Left kidney (tissue), 1 donor: ENCODE measurements at regions not wholly inside any gene's neighbourhood (a gene's known extent, or its start where the extent isn't known, plus 50 kb on each side); places are given as distances from the start of the nearest gene placed in this dataset.
A peak's percentile ranks its signal among the peaks of the same experiment; 100 is the strongest.
"Not testable (repeated sequence)": the region's sequence is repeated elsewhere in the genome, so short reads cannot be mapped to it uniquely, and the experiment has no call there.

Experiments
- DNase-seq: peaks from one replicate; pipeline ENCODE4 v3.0.0-alpha.2; 2013

DNA sequence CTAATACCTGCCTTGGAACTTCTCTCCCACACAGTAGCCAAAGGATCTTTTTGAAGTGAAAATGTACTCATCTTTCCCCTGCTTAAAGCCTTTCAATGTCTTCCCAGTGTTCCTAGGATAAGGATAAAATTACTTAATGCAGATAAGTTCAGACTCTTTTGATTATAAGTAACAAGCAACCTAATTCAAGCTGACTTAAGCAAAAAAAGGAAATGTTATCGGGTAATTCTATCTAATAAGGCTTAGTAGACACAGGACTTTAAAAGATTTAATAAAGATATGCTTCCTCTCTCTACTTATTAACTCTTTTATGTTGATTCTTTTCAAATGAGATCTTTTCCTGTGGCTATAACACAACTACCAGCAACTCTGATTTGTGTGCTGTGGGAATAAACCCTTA, 284.2 kb downstream of the OXSM start:
- DNase-seq: no peak

DNA sequence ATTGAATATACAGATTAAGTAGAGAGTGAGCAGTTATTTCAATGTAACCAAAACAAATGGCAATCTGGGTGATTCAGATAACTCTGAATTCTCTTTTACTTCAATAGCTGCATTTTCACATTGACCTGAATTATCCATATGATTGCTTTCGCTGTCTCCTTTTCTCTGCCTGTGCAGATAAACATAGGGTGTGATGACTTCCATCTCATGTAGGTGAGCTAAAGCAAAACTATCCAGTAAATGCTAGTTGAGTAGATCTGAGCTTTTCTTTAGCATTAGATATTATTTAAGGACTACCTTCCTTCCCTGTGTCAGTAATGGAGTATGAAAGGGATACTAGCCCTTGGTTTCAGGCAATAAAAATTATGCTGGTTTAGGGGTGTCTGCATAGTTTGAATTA, 288.6 kb downstream of the OXSM start:
- DNase-seq: no peak

DNA sequence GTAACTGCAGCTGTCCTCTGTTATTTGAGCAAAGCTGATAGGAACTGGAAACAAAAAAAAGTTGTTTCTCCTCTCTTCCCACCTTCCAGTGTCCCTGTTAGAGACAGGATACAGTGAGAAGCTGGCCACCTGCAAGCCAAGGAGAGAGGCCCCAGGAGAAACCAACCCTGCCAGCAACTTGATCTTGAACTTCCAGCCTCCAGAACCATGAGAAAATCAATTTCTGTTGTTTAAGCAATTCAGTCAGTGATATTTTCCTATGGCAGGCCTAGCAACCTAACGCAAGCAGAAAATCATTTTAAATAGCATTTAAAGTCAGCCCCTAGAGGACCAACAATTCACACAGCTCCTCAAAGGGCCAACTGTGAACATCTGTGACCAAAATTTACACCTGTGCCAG, 291.3 kb downstream of the OXSM start:
- DNase-seq: no peak

DNA sequence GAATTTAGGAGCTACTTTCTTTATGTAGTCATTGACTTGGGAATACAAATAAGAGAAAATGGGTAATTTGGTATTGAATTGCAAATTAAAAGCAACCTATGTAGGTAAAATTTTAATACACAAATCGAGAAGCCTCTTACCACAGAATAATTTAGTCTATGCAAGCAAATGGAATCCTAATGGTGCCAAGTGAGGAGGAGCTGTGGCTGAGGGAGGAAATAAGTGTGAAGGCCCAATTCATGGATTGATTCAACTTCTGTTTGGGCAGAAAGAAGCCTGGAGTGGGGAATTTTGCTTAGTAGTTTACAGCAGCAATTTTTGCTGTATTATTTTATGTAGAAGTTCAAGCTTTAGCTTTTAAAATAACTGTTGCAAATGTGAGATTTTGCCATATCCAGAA, 291.9 kb downstream of the OXSM start:
- DNase-seq: no peak

DNA sequence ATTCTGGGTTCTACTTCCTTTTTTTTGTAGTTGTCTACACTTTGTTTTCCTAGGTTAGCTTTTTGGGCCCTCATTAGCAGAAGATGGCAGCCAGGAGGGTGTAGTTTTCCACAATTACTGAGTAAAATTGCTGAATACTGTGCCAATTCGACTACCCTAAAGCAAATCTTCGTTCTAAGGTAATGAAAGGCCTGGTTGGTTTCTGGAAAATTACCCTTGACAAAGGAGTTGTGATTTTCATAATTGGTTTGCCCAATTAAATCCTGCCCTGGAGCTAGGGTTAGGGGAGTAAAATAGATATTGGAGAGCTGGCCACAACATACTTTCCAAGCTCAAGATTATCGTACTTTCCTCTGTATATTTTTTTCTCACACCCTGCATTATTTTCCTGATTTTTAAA, 293.0 kb downstream of the OXSM start:
- no peak for DNase-seq

DNA sequence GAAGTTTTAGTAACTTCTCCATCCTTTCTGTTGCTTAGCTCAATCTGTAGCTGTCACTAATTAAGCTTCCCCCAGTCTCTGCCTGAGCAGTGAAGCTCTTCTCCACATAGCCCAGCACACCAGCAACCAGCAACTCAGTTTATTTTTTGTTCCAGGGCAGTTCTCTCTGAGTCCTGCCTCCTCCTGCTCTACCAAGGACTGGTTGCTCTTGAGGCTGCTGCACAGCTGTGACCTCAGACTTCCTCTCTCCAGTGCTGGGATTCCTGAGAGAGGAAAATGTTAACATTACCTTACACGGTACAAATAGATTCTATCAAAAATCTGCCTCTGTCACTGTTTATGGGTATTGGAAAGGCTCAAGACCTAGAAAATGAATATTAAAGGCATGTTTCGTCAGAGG, 294.7 kb downstream of the OXSM start:
- DNase-seq: no peak

DNA sequence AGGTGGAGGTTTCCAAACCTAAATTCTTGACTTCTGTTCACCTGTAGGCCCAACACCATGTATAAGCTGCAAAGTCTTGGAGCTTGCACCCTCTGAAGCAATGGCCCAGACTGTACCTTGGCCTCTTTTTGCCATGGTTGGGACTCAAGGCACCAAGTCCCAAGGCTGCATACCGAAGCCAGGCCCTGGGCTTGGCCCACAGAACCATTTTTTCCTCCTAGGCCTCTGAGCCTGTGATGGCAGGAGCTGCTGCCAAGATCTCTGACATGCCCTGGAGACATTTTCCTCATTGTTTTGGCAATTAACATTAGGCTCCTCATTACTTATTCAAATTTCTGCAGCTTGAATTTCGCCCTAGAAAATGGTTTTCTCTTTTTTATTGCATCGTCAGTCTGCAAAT, 297.9 kb downstream of the OXSM start:
- no peak for DNase-seq

DNA sequence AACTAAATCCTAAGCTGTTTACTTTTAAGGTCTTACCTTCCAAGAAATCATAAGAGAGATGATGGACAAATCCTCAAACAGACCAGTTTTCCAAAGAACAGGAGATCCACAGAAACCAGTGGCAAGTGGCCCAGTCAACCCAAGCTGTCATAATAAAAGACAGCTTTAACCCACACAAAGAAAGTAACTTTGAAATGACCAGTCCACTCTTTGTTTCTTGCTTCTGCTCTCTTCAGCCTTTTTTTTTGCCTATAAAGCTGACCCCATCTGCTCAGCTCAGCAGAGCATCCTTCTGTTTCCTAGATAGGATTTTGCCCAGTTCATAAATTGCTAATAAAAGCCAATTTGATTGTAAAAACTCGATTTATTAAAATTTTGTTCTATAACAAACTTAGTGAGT, 299.4 kb downstream of the OXSM start:
- no peak for DNase-seq

DNA sequence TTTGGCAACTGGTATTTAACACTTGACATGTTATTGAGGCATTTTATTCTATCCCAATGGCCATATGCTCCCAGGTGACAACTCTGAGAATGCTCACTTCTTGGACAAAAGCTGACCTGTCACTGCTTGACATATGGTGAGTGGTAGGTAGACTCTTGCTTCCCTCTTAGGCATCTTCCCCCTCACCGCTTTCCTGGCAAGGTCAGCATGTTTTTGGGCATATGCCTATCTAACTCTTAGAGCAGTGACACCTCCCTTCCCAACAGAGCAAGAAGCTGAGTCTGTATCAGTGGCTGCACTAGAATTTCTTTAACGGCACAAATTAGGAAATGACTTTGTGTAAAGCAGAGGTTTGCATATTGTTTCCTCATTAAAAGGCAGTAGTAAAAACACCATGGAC, 300.7 kb downstream of the OXSM start:
- no peak for DNase-seq

DNA sequence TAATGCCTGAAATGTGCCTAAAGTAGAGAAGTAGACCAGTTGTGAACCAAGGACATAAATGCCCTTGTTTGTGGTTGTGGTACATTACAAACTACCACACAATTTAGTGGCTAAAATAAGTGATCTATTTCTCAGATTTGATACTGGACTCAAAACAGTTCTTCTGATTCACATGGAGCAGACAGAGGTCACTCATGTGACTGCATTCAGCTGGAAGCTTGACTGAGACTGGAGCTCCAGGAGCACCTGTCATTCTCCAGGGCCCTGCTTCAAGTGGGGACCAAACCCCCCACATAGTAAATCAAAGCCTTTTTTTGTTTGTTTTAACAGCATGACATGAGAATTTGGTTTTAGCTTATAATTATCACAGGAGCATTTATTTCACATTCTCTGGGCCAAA, 301.2 kb downstream of the OXSM start:
- no peak for DNase-seq

DNA sequence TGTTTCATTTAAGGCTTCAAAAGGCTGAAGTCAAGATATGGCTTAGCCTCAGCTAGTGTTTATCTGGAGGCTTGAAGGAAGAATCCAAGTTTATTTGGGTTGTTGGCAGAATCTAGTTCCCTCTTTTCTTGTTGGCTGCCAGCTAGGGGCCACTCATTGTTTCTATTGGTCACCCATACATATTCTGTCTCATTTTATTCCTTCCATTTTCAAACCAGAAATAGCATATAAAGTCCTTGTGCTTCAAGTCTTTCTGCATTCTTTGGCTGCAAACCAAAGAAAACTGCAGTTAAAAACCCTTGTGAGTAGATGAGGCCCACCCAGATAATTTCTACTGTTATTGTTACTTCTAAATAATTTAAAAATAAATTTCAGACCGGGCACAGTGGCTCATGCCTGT, 301.7 kb downstream of the OXSM start:
- no peak for DNase-seq

DNA sequence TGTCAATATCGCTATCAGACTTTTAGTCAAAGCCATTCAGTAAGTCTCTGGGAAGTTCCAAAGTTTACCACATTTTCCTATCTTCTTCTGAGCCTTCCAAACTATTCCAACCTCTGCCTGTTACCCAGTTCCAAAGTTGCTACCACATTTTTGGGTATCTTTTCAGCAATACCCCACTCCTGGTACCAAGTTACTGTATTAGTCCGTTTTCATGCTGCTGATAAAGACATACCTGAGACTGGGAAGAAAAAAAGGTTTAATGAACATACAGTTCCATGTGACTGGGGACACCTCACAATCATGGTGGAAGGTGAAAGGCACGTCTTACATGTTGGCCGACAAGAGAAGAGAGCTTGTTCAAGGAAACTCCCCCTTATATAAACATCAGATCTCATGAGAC, 307.2 kb downstream of the OXSM start:
- not testable (repeated sequence) for DNase-seq

DNA sequence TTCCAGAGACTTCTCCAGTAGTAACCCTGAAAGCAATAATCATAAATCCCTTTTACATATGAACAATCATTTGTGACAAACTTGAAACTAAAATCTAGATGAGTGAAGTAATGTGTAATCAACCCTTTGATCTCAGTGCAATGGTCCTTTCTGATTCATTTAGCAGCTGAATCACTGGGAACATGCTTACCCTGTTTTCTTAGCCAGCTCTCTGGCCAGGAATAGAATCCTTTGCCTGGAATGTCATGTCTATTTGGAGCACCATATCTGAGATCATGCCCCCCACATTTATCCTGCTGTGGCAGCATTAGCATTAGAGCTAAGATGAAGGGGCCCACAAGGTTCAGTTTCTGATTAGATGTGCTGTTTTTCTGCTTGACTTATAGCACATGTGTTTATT, 309.8 kb downstream of the OXSM start:
- DNase-seq: no peak

DNA sequence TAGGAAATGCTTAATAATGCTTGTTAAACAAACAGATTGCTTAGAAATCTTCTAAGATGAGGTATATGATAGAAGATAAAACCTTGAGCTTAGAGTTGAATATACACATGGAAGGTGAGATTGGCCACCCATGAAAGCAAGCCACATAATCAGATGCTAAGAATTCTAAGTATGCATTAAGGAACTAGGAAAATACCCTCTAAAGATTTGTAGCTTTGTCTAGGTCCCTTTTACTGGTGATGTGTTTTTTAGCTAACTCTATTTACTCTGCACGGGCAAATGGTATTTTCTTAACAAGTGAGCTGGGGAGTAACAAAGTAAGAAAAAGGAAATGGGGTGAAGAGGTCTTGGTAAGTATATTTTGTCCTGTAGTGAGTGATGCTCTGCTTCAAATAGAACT, 310.3 kb downstream of the OXSM start:
- no peak for DNase-seq

DNA sequence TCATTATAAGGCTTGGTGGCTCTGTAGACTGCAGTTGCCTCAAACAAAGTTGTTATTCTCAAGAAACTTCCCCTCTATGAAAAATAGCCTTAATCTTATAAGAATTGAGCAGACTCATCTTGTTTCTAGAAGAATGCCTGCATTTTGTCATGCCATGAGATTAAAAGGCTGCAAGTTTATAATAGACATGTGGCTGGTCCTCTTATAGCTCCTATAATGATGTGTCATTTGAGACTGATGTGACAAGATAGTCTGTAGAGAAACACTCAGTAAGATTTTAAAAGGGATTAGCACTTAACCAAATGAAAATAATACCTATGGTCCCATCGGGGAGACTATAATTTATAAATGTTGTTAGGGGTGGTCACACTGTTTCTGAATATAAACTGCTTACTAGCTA, 312.5 kb downstream of the OXSM start:
- no peak for DNase-seq

DNA sequence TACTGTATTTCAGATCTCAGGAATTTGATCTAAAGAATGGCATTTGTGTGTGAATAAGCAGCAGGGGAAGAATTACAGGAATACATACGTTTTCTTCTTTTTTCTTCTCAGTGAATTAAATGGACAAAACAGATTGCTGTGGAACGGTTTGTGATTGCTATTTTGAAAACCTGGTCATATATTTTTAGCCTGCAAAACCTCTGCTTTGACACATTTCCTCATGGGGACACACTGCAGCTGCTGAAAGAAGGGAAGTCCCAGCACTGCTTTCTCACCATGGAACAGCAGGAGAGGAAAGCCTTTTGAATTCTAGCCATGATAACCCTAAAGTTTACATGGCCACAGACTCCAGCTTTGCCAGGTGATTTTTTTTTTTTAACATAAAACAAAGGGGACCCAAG, 315.0 kb downstream of the OXSM start:
- peak; percentile 65 for DNase-seq

DNA sequence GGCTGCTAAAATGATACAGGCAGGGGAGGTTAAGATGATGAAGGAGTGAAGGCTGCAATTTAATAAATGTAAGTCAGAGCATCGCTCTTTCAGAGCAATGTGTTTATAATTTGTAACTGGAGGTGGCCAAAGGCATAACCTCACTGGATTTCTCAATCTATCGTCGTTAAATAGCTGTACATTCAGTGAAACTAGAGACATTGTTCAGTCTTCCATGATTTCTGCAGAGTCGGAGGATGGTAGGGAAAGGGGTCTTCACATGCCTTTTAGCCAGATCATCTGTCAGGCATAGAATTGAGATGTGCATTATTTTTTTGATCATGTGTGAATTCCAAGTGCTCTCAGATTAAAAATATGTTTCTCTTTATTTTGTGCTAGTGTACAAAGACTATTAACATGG, 315.4 kb downstream of the OXSM start:
- no peak for DNase-seq

DNA sequence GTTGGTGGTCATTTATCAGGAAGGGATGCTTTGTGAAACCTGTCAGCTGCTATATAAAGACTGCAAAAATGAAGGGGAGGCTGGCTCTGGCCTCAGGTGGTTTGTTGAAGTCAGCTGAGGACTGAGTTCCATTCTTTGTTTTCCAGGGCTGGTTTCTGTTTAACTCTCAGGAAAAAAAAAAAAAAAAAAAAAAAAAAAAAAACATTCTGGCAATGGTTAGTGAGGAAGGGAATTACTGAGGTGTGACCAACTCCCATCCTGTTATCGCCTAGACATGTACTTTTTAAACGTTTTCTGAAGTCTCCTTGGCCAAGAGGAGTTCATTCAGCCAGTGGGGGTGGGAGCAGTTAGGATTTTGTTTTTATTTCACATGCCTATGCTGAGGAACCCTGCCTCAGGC, 316.3 kb downstream of the OXSM start:
- DNase-seq: peak; percentile 64

DNA sequence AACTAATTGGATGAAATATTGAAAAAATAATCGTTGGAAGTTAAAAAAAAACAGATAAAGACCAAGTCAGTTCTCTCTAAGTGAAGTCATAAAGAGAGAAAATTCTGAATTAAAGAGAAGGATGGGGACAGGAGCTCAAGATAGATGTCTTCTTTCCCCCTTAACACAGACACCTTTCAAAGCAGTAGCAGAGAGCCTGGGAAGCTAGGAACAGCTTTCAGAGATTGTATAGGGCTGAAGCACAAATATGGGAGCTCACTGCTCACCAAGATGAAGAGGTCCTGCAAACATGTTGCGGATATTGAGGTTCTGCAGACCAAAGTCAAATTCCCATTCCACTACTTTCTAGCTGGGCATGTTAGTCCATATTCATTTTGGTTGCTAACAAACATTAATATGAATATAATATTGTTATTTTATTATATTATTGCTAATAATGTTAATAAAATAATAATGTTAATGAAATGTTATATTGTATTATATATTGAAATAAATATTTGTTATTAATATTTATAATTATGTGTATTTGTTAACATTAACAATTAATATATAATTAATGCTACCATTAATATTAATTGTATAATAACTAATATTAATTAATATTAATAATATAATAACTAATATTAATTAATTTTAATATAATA, 319.1 kb downstream of the OXSM start:
- DNase-seq: no peak

DNA sequence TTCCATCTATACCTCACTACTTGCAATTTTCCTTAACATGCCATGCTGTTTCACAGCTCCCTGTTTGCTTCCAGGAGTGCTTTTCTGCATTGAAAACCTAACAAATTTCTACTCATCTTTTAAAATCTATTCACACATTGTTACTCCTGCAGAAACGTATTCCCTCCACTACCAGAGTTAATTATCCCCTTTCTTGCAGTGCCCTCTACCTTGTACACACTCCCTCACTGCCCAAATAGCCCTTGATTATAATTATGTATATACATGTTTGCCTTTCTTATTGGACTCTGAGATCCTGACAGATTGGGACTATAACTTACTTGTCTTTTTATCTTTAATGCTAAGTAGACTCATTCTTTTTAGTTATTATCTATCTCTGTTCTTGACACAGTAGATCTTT, 325.0 kb downstream of the OXSM start:
- DNase-seq: no peak

DNA sequence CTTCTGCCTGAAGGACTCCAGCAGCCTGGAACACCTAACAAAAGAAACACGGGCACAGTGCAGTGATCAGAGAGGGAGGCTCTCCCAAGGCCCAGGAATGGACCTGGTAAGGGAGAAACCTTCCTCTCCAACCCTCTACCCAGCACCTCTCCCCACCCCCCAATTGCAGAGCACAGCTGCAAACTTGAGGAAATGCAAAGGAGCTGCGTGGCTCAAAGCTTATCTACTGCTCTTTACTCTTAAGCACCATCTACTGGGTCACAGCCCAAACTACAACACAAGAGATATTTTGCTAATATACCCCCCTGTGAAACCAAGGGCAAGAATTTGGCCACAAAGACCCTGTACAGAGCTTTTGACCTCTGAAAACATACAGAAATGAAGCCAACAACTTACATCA, 328.3 kb downstream of the OXSM start:
- DNase-seq: no peak

DNA sequence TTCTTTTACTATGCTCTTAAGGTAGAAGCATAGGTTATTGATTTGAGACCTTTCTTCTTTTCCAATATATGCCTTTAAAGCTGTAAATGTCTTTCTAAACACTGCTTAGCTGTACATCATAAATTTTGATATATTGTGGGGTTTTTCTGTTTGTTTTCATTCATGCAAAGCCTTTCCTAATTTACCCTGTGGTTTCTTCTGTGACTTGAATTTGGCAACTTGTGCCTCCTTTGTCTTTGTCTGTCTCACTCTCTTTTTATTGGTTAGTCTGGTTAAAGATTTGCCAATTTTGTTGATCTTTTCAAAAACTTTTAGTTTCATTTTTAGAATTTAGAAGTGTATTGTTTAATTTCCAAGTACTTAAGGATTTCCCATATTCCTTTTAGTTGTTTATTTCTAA, 343.1 kb downstream of the OXSM start:
- DNase-seq: no peak

DNA sequence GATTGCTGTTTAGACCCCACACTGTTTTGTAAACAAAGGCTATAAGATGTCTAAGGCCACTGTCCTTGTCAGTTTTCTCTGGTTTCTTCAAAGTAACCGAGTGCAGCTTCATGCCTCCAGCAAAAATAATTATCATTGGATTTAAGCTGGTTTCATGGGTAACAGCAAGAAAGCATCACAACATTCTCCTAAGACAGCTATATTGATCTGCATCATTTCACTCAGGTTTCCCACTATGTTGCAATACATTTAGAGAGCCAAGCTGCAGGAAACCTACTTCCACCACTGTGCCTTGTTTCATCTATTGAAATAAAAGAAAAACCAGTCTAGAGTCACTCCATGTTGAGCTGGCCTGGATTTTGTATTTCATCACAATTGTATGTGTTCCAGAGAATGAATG, 351.4 kb downstream of the OXSM start:
- DNase-seq: no peak

DNA sequence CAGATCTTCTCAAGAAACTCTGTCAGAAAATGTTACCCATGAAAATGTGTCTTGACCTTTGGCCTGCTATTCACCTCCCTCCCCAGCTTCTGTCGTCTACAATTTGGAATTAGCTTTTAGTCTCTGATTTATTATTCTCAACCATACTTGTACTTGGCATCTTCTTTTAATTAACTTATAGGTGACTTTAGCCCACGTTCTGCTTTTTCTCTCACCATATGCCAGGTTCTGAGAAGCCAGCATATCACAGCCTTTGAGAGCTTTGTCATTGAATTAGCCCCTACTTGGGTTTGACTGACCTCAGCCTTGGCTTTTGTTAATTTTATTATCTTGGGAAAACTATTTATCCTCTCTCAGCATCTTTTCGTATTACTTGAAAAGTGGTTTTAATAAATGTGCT, 355.9 kb downstream of the OXSM start:
- no peak for DNase-seq

DNA sequence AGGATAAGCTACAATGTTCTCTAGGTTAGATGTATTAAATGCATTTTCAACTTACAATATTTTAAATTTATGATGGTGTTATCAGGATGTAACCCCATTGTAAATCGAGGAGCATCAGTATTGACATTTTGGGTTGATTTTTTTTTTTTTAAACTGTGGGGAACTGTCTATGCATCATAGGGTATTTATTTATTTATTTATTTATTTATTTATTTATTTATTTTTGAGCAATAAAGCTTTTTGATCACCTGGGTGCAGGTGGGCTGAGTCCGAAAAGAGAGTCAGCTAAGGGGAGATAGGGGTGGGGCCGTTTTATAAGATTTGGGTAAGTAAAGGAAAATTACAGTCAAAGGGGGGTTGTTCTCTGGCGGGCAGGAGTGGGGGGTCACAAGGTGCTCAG, 367.5 kb downstream of the OXSM start:
- not testable (repeated sequence) for DNase-seq
